Vagina (tissue), 2 donors: ENCODE measurements at regions not wholly inside any gene's neighbourhood (a gene's known extent, or its start where the extent isn't known, plus 50 kb on each side); places are given as distances from the start of the nearest gene placed in this dataset.

Experiments used
- POLR2A ChIP-seq, 2 donors: fragments of 450-650 bp; IDR thresholded peaks; one replicate each; pipeline ENCODE4 v1.6.1; 2017; ENCODE audit warnings: antibody characterized with exemption in 2 of 2, mild to moderate bottlenecking in 2 of 2, moderate library complexity in 2 of 2
- POLR2AphosphoS5 ChIP-seq, 2 donors: sonication (generic); formaldehyde crosslinking; IDR thresholded peaks; one replicate each; pipeline ENCODE4 v1.9.0; 2017; ENCODE audit warnings: antibody characterized with exemption in 2 of 2, mild to moderate bottlenecking in 2 of 2, low read depth in 1 of 2; ENCODE audit not compliant: insufficient read depth in 1 of 2
- TF ChIP-seq, protein P1 (sequence below), 3 experiments: fragments of 450-650 bp in 2 of 3; fragments of 200-600 bp in 1 of 3; sonication (generic) in 1 of 3; IDR thresholded peaks; one replicate each; pipeline ENCODE4 v1.5.1; 2017 to 2019; ENCODE audit warnings: antibody characterized with exemption in 3 of 3, mild to moderate bottlenecking in 2 of 3, moderate library complexity in 2 of 3

GRCh38 chr1:22283596-22283995, 140.7 kb upstream of the WNT4 start:
- TF ChIP-seq POLR2AphosphoS5 (IDR thresholded peaks at IDR 0.05; ENCODE audit: insufficient read depth in 1 of 2, low read depth in 1 of 2), result no peak
- TF ChIP-seq, protein P1, sequence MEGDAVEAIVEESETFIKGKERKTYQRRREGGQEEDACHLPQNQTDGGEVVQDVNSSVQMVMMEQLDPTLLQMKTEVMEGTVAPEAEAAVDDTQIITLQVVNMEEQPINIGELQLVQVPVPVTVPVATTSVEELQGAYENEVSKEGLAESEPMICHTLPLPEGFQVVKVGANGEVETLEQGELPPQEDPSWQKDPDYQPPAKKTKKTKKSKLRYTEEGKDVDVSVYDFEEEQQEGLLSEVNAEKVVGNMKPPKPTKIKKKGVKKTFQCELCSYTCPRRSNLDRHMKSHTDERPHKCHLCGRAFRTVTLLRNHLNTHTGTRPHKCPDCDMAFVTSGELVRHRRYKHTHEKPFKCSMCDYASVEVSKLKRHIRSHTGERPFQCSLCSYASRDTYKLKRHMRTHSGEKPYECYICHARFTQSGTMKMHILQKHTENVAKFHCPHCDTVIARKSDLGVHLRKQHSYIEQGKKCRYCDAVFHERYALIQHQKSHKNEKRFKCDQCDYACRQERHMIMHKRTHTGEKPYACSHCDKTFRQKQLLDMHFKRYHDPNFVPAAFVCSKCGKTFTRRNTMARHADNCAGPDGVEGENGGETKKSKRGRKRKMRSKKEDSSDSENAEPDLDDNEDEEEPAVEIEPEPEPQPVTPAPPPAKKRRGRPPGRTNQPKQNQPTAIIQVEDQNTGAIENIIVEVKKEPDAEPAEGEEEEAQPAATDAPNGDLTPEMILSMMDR (IDR thresholded peaks at IDR 0.05), result no peak
- TF ChIP-seq POLR2A (IDR thresholded peaks at IDR 0.05), result no peak
